Left hindlimb (tissue), 1 donor: ENCODE measurements at regions not wholly inside any gene's neighbourhood (a gene's known extent, or its start where the extent isn't known, plus 50 kb on each side); places are given as distances from the start of the nearest gene placed in this dataset.
"Not testable (repeated sequence)": the region's sequence is repeated elsewhere in the genome, so short reads cannot be mapped to it uniquely, and the experiment has no call there.

Source experiments
- DNase-seq: peaks from one replicate; pipeline ENCODE4 v3.0.0-alpha.2; 2018

GRCh38 chr2:223181561-223181960 is 129.6 kb downstream of the KCNE4 start:
- DNase-seq: no peak

- DNase-seq: no peak
Observed at GRCh38 chr2:223182356-223182755, 130.4 kb downstream of the KCNE4 start.

- DNase-seq: no peak
Observed at GRCh38 chr2:223185638-223186037, 133.6 kb downstream of the KCNE4 start.

- DNase-seq: no peak
Observed at GRCh38 chr2:223187256-223187655, 135.3 kb downstream of the KCNE4 start.

- DNase-seq: not testable (repeated sequence)
Observed at GRCh38 chr2:223190561-223191206, 138.7 kb downstream of the KCNE4 start.

GRCh38 chr2:223196331-223196730 is 144.3 kb downstream of the KCNE4 start:
- no peak for DNase-seq

- no peak for DNase-seq
Observed at GRCh38 chr2:223197046-223197445, 145.1 kb downstream of the KCNE4 start.

GRCh38 chr2:223199531-223200515 is 147.8 kb downstream of the KCNE4 start:
- DNase-seq: no peak

GRCh38 chr2:223203971-223204929 is 152.3 kb downstream of the KCNE4 start:
- DNase-seq: no peak

GRCh38 chr2:223210489-223210888 is 158.5 kb downstream of the KCNE4 start:
- DNase-seq: no peak

GRCh38 chr2:223214394-223215253 is 162.6 kb downstream of the KCNE4 start:
- no peak for DNase-seq

- DNase-seq: no peak
Observed at GRCh38 chr2:223215254-223215516, 163.2 kb downstream of the KCNE4 start.

- no peak for DNase-seq
Observed at GRCh38 chr2:223217373-223217772, 165.4 kb downstream of the KCNE4 start.

GRCh38 chr2:223218587-223219178 is 166.7 kb downstream of the KCNE4 start:
- no peak for DNase-seq

GRCh38 chr2:223219872-223220657 is 168.1 kb downstream of the KCNE4 start:
- no peak for DNase-seq

- no peak for DNase-seq
Observed at GRCh38 chr2:223220658-223220925, 168.6 kb downstream of the KCNE4 start.

- DNase-seq: no peak
Observed at GRCh38 chr2:223221139-223221835, 169.3 kb downstream of the KCNE4 start.

- DNase-seq: no peak
Observed at GRCh38 chr2:223222397-223222796, 170.4 kb downstream of the KCNE4 start.

GRCh38 chr2:223223156-223223555 is 171.2 kb downstream of the KCNE4 start:
- no peak for DNase-seq

- no peak for DNase-seq
Observed at GRCh38 chr2:223225266-223225665, 173.3 kb downstream of the KCNE4 start.

- DNase-seq: no peak
Observed at GRCh38 chr2:223226264-223226663, 174.3 kb downstream of the KCNE4 start.
